ENCODE measurements at regions not wholly inside any gene's neighbourhood (a gene's known extent, or its start where the extent isn't known, plus 50 kb on each side); places are given as distances from the start of the nearest gene placed in this dataset.

GRCh38 chr11:120012245-120012644 is 125.7 kb downstream of the TRIM29 start (continued):
- TF ChIP-seq HES1 (IDR thresholded peaks at IDR 0.05; ENCODE audit: low read depth), result no peak

- no peak for ATAC-seq
- Histone ChIP-seq H3K4me3 (no peak overlapping the region), H3K9me1 (ENCODE audit: control insufficient read depth, insufficient read depth, low read length) (no peaks in the 10 kb centered on the region), H3K27me3 (ENCODE audit: control insufficient read depth in 2 of 2, insufficient read depth in 2 of 2, low read length in 2 of 2) (peaks cover 4 to 50% of the 10 kb centered on the region in 2 experiments; a peak in 4 of 5 replicates), H3K4me2 (ENCODE audit: insufficient read depth, low read length) (no peak overlapping the region), H3K9ac (ENCODE audit: insufficient read depth in 1 of 2, low read depth in 2 of 2, low read length in 2 of 2) (no peak overlapping the region), H3K27ac (ENCODE audit: extremely low read depth, low read depth, low read length) (no peak overlapping the region), H3K9me3 (replicated peaks; ENCODE audit: control insufficient read depth, insufficient read depth, low read depth, low read length) (no peaks in the 10 kb centered on the region), H2AFZ (ENCODE audit: low read depth, low read length) (no peak overlapping the region), H4K20me1 (replicated peaks; ENCODE audit: control insufficient read depth, insufficient read depth, low read length) (peaks cover 6% of the 10 kb centered on the region; the same call in 1 of the 2 replicates), H3K36me3 (ENCODE audit: control insufficient read depth, insufficient read depth, low read length) (no peaks in the 10 kb centered on the region), H3K4me1 (replicated peaks in 1 of 2; ENCODE audit: control insufficient read depth in 2 of 2, insufficient read depth in 2 of 2, low read length in 2 of 2) (peaks cover 0 to 7% of the 10 kb centered on the region in 2 experiments; a peak in 1 of 5 replicates), H3K79me2 (ENCODE audit: control insufficient read depth, insufficient read depth, low read length) (no peaks in the 10 kb centered on the region)
- ChIA-PET POLR2A (interaction anchor here (0.6 to 0.9 kb wide), 5 partner anchors 11 to 258 kb away, joined by 3 to 5 read pairs (median 3); no protein-coding TSS in a partner anchor), CTCF (ENCODE audit: low intra/inter-chr PET ratio) (no interaction called here)
- intact Hi-C loops (cut with micrococcal nuclease) (loop anchor here (5.0 kb wide), 1 partner anchor 95 kb away; no protein-coding TSS in a partner anchor), in situ Hi-C loops (cut with MboI) (no loop called here)
- FAIRE-seq, result no peak
- WGBS (ENCODE audit: insufficient coverage, low coverage, missing lambda C conversion rate), result 2% methylated on average over 9 of the region's 10 CpGs
- DNase-seq (ENCODE audit: extremely low read depth in 1 of 4, low spot score in 3 of 4), result no peak
- no TSS peak for BruUV-seq (replicated peaks)
- TF ChIP-seq MXI1 (IDR thresholded peaks at IDR 0.05; ENCODE audit: low read depth, low read length) (no peak), HOMEZ (CRISPR knock-in tag; IDR thresholded peaks at IDR 0.05) (no peak), KLF10 (CRISPR knock-in tag; IDR thresholded peaks at IDR 0.05) (no peak), ZNF143 (CRISPR knock-in tag; IDR thresholded peaks at IDR 0.05) (no peak), HBP1 (CRISPR knock-in tag; IDR thresholded peaks at IDR 0.05) (no peak)
These were observed 126.1 kb downstream of the TRIM29 start for GRCh38 chr11:120011836-120012235.

Measured in K562 (cell line).